ENCODE measurements at regions not wholly inside any gene's neighbourhood (a gene's known extent, or its start where the extent isn't known, plus 50 kb on each side); places are given as distances from the start of the nearest gene placed in this dataset.

DNA sequence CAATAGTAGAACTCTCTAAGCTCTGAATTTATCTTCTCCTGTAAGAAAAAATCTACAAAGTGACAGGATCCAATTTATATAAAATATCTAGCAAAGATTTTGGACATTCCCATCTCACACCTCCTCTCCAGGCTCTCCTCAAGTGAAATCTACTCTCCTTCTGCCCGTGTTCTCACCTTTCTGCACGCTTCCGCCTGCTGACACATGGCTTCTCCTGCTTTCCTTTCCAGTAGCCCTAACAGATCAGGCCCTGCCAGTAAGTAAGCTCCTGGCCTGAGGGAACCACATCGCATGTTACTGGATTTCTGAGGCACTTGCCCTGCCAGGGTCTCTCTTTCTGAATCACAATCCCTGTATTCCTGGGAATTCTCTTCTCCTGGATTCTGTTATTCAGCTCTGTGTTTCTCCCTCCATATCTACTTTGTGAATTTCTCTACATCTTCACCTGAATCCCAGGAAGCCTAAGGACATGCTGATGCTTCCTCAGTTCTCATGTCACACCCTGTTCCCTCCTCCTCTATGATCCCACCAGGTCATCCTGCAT, 53.3 kb upstream of the TOP3B start:
- no peak for DNase-seq

DNA sequence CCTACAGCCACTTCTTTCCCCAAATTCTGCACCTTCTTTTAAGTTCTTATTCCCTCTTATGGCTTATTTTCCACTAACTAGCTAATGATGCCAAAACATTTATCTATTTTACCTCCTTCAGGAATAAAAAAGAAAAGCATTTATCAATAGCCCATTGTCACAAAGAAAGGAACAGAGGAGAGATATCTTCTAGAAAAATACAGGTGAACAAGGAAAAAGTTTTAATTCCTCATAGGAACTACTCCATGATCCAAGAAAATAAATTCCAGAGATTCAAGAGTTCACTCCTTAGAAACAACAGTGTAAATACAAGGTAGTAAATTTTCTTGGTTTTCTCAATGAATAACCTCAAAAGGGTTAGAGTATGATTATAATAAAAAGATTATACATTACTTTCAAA, 52.6 kb upstream of the TOP3B start:
- no peak for DNase-seq

DNA sequence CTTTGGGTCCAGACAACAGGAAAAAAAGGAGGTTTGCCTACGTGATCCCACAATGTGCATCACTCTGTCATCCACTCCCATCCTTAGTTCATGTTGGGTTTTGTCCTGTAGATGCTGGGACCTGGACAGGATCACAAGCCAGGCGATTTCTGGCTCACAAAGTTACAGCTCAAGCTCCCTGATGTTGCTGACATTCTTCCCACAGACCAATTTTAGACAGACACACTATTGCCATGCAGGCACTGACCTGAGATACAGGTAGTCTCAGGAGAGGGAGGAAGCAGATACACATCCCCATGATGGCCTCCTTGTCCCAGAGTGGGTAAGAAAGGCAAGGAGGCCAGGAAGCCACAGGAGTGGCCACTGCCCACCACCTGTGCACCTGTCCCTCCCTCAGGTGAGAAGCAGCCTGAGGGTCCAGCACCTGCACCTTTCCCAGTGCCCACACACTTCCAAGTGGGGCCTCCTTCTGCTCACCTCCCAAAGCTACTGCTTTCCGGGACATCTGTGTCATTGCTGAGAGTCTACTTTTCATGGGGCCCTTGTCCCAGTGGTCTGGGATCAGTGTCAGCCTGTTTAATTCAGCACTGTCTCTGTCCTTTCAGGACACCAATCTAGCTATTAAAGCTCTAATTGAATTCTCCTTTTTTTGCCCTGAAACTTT, 52.0 kb upstream of the TOP3B start:
- no peak for DNase-seq

DNA sequence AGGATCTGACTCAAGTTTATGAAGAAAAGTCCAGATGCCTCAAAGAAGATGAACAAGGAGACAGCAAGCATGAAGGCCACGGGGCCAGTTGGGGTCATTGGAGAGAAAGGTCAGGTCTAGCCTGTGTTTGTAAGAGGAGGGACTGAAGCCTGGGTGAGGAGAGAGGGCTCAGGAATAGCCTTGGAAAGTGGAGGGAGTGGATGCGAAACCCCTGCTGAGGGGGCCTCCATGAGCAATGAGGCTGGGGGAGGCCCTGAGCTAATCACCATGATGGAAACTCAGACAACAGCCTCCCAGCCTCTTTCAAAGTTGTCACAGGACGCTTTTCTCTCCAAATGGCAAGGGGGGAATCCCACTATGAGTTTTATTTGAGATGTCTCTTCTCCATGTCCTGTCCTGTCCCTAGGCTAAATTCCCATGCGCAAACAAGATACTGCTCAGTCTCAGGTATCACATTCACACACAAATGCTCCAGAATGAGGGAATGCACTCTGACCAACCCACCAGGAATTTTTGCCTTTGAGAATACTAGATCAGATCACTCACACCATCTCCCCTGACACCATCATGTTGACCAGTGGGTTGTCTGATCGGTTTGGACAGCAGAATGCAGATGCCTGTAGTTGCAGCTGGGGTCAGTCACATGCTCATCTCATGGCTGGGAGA, 51.3 kb upstream of the TOP3B start:
- no peak for DNase-seq

DNA sequence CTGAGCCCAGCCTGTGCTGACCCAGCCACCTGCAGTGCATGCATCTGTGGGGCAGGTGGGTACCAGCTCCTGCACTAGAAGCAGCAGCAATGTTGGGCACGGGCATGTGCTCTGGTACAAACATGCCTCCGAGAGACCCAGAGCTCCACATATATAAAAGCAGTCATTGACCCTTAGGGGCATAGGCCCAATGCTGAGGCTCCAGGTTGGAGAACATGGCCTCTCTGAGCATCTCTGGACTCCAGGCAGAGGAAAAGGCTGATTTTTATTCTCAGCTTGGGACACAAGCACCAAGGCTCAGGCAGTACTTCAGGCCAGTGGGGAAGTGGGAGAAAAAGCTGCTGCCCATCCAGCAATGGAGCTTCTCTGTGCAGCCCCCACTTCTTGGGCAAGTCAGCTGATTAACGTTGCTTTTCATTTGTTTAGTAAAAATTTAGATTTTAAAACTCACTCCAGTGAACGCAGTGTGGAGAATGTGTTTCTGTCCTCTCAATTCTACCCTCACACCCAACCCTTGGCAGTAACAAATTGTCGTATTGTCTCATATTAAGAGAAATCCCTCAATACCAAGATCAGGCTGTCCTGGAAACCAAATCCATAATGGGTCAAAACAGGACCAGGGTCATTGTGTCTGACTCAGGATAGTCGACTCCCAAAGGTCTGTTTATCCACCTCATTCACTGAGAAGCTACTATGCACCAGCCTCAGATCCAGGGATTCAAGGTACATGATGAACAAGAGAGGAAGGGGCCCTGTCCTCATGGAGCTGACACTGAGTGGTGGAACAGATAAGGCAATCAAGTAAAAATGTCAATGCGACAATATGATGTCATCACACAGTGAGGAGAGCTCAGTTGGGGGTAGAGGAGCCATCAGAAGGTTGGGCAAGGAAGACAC, 50.6 kb upstream of the TOP3B start:
- no peak for DNase-seq

DNA sequence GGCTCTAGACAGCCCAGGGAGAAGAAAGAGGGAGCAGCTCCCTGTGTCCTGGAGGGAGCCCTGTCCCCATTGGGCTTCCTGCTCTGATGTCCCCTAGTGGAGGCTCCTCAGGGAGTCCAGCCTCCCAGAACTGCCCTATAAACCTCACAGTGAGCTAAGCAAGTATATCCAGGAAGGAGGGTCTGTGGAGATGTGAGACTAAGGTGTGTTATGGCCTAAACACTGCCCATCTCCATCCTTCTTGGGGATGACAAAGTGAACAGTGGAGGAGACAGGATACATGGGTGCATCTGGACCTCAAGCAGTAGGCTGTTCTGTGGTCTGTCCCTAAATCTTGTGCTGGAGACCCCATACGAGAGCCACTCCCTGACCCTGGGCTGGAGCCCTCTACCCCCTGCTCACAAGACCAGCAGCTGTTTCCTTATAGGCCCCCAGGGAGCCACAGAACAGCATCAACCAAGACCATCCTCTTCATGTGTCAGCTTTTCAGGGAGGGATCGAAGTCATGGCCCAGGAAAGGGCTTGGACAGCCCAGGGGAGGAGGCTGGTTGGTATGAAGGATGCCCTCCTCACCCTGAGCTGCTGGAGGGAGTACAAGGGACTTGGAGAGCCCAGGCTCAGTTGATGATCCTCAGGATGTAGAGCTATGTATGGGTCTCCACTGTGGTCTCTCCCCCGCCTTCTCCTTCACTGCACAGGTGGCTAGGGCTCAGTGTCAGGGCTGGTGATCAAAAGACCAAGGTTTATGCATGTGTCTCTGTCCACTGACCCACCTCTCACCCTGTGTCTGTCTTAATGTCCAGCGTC, 49.7 kb upstream of the TOP3B start:
- no peak for DNase-seq
